HCT116 (cell line): ENCODE measurements at regions not wholly inside any gene's neighbourhood (a gene's known extent, or its start where the extent isn't known, plus 50 kb on each side); places are given as distances from the start of the nearest gene placed in this dataset.

Experiments used
- ZNF274 ChIP-seq: fragments of 200-500 bp; sonication (Bioruptor generic); IDR thresholded peaks from 2 replicates; pipeline ENCODE4 v1.6.1; 2014; ENCODE audit warnings: mild to moderate bottlenecking, low read depth, low read length, inconsistent platforms
- TF ChIP-seq, protein P1 (sequence below), 3 experiments: fragments of 200-600 bp in 1 of 3; sonication (generic) in 1 of 3; IDR thresholded peaks in 2 of 3; conservative IDR thresholded peaks in 1 of 3; 2 replicates each; pipeline ENCODE4 v1.5.1; 2012 to 2017; ENCODE audit warnings: low read depth in 2 of 3, low read length in 2 of 3, antibody characterized with exemption in 1 of 3, borderline replicate concordance in 1 of 3, control low read depth in 1 of 3, mild to moderate bottlenecking in 1 of 3, mixed read lengths in 1 of 3, mixed run types in 1 of 3, moderate library complexity in 1 of 3; ENCODE audit not compliant: insufficient read depth in 1 of 3
- TF ChIP-seq, protein P2 (sequence below): IDR thresholded peaks from 2 replicates; pipeline ENCODE4 v1.6.1; 2011; ENCODE audit warnings: mild to moderate bottlenecking, low read length, moderate library complexity; ENCODE audit not compliant: insufficient replicate concordance; ENCODE audit errors: extremely low read depth

DNA sequence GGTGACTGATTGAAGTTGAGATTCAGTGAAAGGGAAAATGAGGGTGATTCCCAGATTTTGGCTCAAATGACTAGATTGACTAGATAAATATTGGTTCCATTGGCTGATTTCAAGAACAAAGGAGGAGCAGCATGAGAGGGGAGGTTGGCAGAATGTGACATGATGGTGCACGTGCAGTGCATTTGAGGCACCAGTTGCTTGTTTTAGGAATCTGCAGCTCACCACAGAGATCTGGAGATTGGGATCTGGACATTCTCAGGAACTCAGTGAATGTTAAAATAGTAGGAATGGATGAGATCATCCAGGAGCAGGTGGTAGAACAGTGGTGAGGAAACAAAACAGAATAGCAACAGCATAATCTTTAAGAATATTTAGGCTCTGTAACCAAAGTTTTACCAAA is 496.3 kb downstream of the DHX35 start:
- TF ChIP-seq ZNF274: no peak
- TF ChIP-seq, protein P1, sequence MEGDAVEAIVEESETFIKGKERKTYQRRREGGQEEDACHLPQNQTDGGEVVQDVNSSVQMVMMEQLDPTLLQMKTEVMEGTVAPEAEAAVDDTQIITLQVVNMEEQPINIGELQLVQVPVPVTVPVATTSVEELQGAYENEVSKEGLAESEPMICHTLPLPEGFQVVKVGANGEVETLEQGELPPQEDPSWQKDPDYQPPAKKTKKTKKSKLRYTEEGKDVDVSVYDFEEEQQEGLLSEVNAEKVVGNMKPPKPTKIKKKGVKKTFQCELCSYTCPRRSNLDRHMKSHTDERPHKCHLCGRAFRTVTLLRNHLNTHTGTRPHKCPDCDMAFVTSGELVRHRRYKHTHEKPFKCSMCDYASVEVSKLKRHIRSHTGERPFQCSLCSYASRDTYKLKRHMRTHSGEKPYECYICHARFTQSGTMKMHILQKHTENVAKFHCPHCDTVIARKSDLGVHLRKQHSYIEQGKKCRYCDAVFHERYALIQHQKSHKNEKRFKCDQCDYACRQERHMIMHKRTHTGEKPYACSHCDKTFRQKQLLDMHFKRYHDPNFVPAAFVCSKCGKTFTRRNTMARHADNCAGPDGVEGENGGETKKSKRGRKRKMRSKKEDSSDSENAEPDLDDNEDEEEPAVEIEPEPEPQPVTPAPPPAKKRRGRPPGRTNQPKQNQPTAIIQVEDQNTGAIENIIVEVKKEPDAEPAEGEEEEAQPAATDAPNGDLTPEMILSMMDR (IDR thresholded peaks at IDR 0.05 in 2 of 3, conservative IDR thresholded peaks at IDR 0.05 in 1 of 3; ENCODE audit: borderline replicate concordance in 1 of 3, insufficient read depth in 1 of 3, low read depth in 2 of 3, low read length in 2 of 3): no peak
- TF ChIP-seq, protein P2, sequence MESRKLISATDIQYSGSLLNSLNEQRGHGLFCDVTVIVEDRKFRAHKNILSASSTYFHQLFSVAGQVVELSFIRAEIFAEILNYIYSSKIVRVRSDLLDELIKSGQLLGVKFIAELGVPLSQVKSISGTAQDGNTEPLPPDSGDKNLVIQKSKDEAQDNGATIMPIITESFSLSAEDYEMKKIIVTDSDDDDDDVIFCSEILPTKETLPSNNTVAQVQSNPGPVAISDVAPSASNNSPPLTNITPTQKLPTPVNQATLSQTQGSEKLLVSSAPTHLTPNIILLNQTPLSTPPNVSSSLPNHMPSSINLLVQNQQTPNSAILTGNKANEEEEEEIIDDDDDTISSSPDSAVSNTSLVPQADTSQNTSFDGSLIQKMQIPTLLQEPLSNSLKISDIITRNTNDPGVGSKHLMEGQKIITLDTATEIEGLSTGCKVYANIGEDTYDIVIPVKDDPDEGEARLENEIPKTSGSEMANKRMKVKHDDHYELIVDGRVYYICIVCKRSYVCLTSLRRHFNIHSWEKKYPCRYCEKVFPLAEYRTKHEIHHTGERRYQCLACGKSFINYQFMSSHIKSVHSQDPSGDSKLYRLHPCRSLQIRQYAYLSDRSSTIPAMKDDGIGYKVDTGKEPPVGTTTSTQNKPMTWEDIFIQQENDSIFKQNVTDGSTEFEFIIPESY: no peak
